DND-41 (cell line): ENCODE measurements at regions not wholly inside any gene's neighbourhood (a gene's known extent, or its start where the extent isn't known, plus 50 kb on each side); places are given as distances from the start of the nearest gene placed in this dataset.

Experiments
- CTCF ChIP-seq: IDR thresholded peaks from 2 replicates; pipeline ENCODE4 v1.5.1; 2012; ENCODE audit warnings: borderline replicate concordance, low read length, moderate library complexity, mild to moderate bottlenecking; ENCODE audit not compliant: poor library complexity, severe bottlenecking; ENCODE audit errors: extremely low read depth
- EZH2 ChIP-seq: IDR thresholded peaks from 3 replicates; pipeline ENCODE4 v1.6.1; 2012; ENCODE audit warnings: borderline replicate concordance, low read depth, mild to moderate bottlenecking, moderate library complexity, low read length, inconsistent platforms; ENCODE audit not compliant: severe bottlenecking

- TF ChIP-seq CTCF (no peak), EZH2 (no peak)
Observed at GRCh38 chr12:89117448-89118034, 234.8 kb downstream of the DUSP6 start.
